WTC11 (cell line): ENCODE measurements at regions not wholly inside any gene's neighbourhood (a gene's known extent, or its start where the extent isn't known, plus 50 kb on each side); places are given as distances from the start of the nearest gene placed in this dataset.

Experiments
- ATAC-seq: fragments of 200-7000 bp; cut with Tn5 transposase; 2 replicates; pipeline ENCODE4 v1.10.0; 2021; ENCODE audit warnings: mild to moderate bottlenecking, moderate library complexity
- CTCF ChIA-PET: fragments of 300-600 bp; sonication (Branson Sonifier 250); formaldehyde crosslinking; loops from one replicate; lab custom pipeline; 2021; ENCODE audit warnings: antibody characterized with exemption; lab: Charles Lee
- POLR2A ChIA-PET: fragments of 350-600 bp; sonication (Branson Sonifier 250); formaldehyde crosslinking; loops from one replicate; lab custom pipeline; 2021; ENCODE audit warnings: antibody characterized with exemption; lab: Charles Lee
- DNase-seq: peaks from one replicate; pipeline ENCODE4 v3.0.0; 2021; ENCODE audit warnings: low spot score
- H3K27ac Mint-ChIP-seq: 2 replicates; pipeline ENCODE4 v1.8.0; 2021; ENCODE audit warnings: mixed read lengths
- H3K27me3 Mint-ChIP-seq: 2 replicates; pipeline ENCODE4 v1.8.0; 2021; ENCODE audit warnings: low read depth, mild to moderate bottlenecking, moderate library complexity, mixed read lengths
- H3K36me3 Mint-ChIP-seq: 2 replicates; pipeline ENCODE4 v1.8.0; 2021; ENCODE audit warnings: mixed read lengths
- H3K4me1 Mint-ChIP-seq: 2 replicates; pipeline ENCODE4 v1.8.0; 2022; ENCODE audit warnings: mixed read lengths
- H3K4me3 Mint-ChIP-seq: 2 replicates; pipeline ENCODE4 v1.8.0; 2021; ENCODE audit warnings: mild to moderate bottlenecking, moderate library complexity, mixed read lengths
- H3K9me3 Mint-ChIP-seq: 2 replicates; pipeline ENCODE4 v1.8.0; 2021; ENCODE audit warnings: mixed read lengths
- ATF1 ChIP-seq: sonication (generic); formaldehyde crosslinking; IDR thresholded peaks from 2 replicates; pipeline ENCODE4 v1.8.1; 2023; ENCODE audit warnings: mild to moderate bottlenecking, moderate library complexity, missing genetic modification reagents
- FOXP1 ChIP-seq: sonication (generic); formaldehyde crosslinking; IDR thresholded peaks from 2 replicates; pipeline ENCODE4 v1.8.0; 2022; ENCODE audit warnings: missing genetic modification reagents, mild to moderate bottlenecking, moderate library complexity, borderline replicate concordance
- GRHL2 ChIP-seq: fragments of 250-450 bp; sonication (Bioruptor Pico); IDR thresholded peaks from 2 replicates; pipeline ENCODE4 v1.8.0; 2022; ENCODE audit warnings: mild to moderate bottlenecking, moderate library complexity; ENCODE audit not compliant: insufficient replicate concordance, severe bottlenecking
- GTF2I ChIP-seq: fragments of 250-450 bp; sonication (Bioruptor Pico); conservative IDR thresholded peaks from 2 replicates; pipeline ENCODE4 v1.4.0; 2021; ENCODE audit warnings: mild to moderate bottlenecking
- IRF2 ChIP-seq: sonication (generic); formaldehyde crosslinking; IDR thresholded peaks from 2 replicates; pipeline ENCODE4 v1.8.0; 2022; ENCODE audit warnings: low read depth, missing genetic modification reagents, borderline replicate concordance
- MYBL2 ChIP-seq: sonication (generic); formaldehyde crosslinking; IDR thresholded peaks from 2 replicates; pipeline ENCODE4 v1.8.1; 2023; ENCODE audit warnings: mild to moderate bottlenecking, moderate library complexity, missing genetic modification reagents
- NR1H2 ChIP-seq: sonication (generic); formaldehyde crosslinking; IDR thresholded peaks from 2 replicates; pipeline ENCODE4 v1.9.0; 2021; ENCODE audit warnings: mild to moderate bottlenecking, moderate library complexity, missing genetic modification reagents
- NR3C1 ChIP-seq: sonication (generic); formaldehyde crosslinking; conservative IDR thresholded peaks from 2 replicates; pipeline ENCODE4 v1.8.1; 2023; ENCODE audit warnings: low read depth, mild to moderate bottlenecking, missing genetic modification reagents
- SMAD4 ChIP-seq: sonication (generic); formaldehyde crosslinking; IDR thresholded peaks from 2 replicates; pipeline ENCODE4 v1.8.0; 2022; ENCODE audit warnings: mild to moderate bottlenecking, missing genetic modification reagents
- ZNF396 ChIP-seq: fragments of 250-450 bp; sonication (Bioruptor Pico); IDR thresholded peaks from 2 replicates; pipeline ENCODE4 v1.8.0; 2021; ENCODE audit warnings: mild to moderate bottlenecking, moderate library complexity, borderline replicate concordance
- TF ChIP-seq, protein P1 (sequence below): fragments of 250-450 bp; sonication (Bioruptor Pico); IDR thresholded peaks from 2 replicates; pipeline ENCODE4 v1.9.0; 2021; ENCODE audit warnings: mild to moderate bottlenecking
- TF ChIP-seq, protein P2 (sequence below): sonication (generic); formaldehyde crosslinking; IDR thresholded peaks from 2 replicates; pipeline ENCODE4 v1.8.0; 2022; ENCODE audit warnings: mild to moderate bottlenecking, missing genetic modification reagents
- TF ChIP-seq, protein P3 (sequence below): sonication (generic); formaldehyde crosslinking; IDR thresholded peaks from 2 replicates; pipeline ENCODE4 v1.8.0; 2022; ENCODE audit warnings: mild to moderate bottlenecking, missing genetic modification reagents
- TF ChIP-seq, protein P4 (sequence below): sonication (generic); formaldehyde crosslinking; IDR thresholded peaks from 2 replicates; pipeline ENCODE4 v1.8.0; 2023; ENCODE audit warnings: mild to moderate bottlenecking, missing genetic modification reagents
- TF ChIP-seq, protein P5 (sequence below): fragments of 250-450 bp; sonication (Bioruptor Pico); IDR thresholded peaks from 2 replicates; pipeline ENCODE4 v1.8.0; 2021; ENCODE audit warnings: mild to moderate bottlenecking
- TF ChIP-seq, protein P6 (sequence below): fragments of 250-450 bp; sonication (Bioruptor Pico); IDR thresholded peaks from 2 replicates; pipeline ENCODE4 v1.9.0; 2021; ENCODE audit warnings: moderate library complexity, mild to moderate bottlenecking, inconsistent platforms, borderline replicate concordance
- TF ChIP-seq, protein P7 (sequence below): sonication (generic); formaldehyde crosslinking; IDR thresholded peaks from 2 replicates; pipeline ENCODE4 v1.8.1; 2022; ENCODE audit warnings: mild to moderate bottlenecking, moderate library complexity, missing genetic modification reagents
- TF ChIP-seq, protein P8 (sequence below): sonication (generic); formaldehyde crosslinking; IDR thresholded peaks from 2 replicates; pipeline ENCODE4 v1.8.1; 2023; ENCODE audit warnings: mild to moderate bottlenecking, missing genetic modification reagents, moderate library complexity
- TF ChIP-seq, protein P9 (sequence below): sonication (generic); formaldehyde crosslinking; IDR thresholded peaks from 2 replicates; pipeline ENCODE4 v1.8.0; 2022; ENCODE audit warnings: mild to moderate bottlenecking, missing genetic modification reagents
- TF ChIP-seq, protein P10 (sequence below): fragments of 250-450 bp; sonication (Bioruptor Pico); conservative IDR thresholded peaks from 2 replicates; pipeline ENCODE4 v1.9.0; 2021; ENCODE audit warnings: mild to moderate bottlenecking
- TF ChIP-seq, protein P11 (sequence below): sonication (generic); formaldehyde crosslinking; IDR thresholded peaks from 2 replicates; pipeline ENCODE4 v1.8.1; 2022; ENCODE audit warnings: low read depth, missing genetic modification reagents, borderline replicate concordance

DNA sequence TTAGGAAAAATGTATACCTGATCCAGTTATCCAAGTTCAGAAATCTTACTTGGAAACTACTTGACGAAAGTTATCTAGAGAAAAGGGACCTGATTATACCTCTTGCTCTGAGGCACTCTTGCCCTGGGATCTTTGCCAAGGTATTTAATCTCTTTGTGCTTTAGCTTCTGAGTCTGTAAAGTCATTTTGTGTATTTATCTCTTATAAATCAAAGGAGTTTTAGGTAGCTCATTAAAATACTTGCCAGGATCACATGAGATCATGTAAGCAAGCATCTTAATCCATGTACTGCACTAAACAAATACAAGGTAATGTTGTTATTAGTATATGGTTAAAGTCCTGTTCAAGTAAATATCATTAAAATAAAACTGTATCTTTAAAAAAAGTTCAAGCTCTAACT lies 147.5 kb downstream of the IPO8 start (continued):
- TF ChIP-seq, protein P1, sequence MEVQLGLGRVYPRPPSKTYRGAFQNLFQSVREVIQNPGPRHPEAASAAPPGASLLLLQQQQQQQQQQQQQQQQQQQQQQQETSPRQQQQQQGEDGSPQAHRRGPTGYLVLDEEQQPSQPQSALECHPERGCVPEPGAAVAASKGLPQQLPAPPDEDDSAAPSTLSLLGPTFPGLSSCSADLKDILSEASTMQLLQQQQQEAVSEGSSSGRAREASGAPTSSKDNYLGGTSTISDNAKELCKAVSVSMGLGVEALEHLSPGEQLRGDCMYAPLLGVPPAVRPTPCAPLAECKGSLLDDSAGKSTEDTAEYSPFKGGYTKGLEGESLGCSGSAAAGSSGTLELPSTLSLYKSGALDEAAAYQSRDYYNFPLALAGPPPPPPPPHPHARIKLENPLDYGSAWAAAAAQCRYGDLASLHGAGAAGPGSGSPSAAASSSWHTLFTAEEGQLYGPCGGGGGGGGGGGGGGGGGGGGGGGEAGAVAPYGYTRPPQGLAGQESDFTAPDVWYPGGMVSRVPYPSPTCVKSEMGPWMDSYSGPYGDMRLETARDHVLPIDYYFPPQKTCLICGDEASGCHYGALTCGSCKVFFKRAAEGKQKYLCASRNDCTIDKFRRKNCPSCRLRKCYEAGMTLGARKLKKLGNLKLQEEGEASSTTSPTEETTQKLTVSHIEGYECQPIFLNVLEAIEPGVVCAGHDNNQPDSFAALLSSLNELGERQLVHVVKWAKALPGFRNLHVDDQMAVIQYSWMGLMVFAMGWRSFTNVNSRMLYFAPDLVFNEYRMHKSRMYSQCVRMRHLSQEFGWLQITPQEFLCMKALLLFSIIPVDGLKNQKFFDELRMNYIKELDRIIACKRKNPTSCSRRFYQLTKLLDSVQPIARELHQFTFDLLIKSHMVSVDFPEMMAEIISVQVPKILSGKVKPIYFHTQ (CRISPR knock-in tag), result no peak
- TF ChIP-seq IRF2 (no peak), NR3C1 (CRISPR knock-in tag) (no peak), NR1H2 (no peak), ZNF396 (no peak), ATF1 (CRISPR knock-in tag) (no peak)
- TF ChIP-seq, protein P2, sequence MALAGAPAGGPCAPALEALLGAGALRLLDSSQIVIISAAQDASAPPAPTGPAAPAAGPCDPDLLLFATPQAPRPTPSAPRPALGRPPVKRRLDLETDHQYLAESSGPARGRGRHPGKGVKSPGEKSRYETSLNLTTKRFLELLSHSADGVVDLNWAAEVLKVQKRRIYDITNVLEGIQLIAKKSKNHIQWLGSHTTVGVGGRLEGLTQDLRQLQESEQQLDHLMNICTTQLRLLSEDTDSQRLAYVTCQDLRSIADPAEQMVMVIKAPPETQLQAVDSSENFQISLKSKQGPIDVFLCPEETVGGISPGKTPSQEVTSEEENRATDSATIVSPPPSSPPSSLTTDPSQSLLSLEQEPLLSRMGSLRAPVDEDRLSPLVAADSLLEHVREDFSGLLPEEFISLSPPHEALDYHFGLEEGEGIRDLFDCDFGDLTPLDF (CRISPR knock-in tag), result no peak

DNA sequence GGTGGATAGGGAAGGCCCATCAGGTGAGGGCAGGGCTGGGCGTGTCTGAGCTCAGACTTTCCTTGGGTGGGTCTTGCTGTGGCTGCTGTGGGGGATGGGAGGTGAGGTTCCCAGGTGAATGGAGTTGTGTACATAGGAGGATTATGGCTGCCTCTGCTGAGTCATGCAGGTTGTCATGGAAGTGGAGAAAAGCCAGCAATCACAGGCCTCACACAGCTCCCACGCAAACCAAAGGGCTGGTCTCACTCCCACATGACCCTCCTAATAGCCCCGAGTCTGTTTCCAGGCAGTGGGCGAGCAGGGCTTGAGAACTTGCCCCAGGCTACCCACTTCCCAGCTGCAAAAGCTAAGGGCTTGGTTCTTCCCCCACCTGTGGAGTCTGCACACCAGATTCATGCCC lies 149.5 kb downstream of the IPO8 start:
- Mint-ChIP-seq H3K9me3 (peaks cover 42% of the 10 kb centered on the region), H3K36me3 (peaks cover 13% of the 10 kb centered on the region), H3K4me1 (no peaks in the 10 kb centered on the region), H3K27me3 (no peaks in the 10 kb centered on the region), H3K27ac (no peak overlapping the region), H3K4me3 (no peak overlapping the region)
- ChIA-PET CTCF (no interaction called here), POLR2A (no interaction called here)
- ATAC-seq, result no peak
- no peak for DNase-seq
- TF ChIP-seq, protein P3, sequence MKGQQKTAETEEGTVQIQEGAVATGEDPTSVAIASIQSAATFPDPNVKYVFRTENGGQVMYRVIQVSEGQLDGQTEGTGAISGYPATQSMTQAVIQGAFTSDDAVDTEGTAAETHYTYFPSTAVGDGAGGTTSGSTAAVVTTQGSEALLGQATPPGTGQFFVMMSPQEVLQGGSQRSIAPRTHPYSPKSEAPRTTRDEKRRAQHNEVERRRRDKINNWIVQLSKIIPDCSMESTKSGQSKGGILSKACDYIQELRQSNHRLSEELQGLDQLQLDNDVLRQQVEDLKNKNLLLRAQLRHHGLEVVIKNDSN (CRISPR knock-in tag), result no peak
- TF ChIP-seq, protein P4, sequence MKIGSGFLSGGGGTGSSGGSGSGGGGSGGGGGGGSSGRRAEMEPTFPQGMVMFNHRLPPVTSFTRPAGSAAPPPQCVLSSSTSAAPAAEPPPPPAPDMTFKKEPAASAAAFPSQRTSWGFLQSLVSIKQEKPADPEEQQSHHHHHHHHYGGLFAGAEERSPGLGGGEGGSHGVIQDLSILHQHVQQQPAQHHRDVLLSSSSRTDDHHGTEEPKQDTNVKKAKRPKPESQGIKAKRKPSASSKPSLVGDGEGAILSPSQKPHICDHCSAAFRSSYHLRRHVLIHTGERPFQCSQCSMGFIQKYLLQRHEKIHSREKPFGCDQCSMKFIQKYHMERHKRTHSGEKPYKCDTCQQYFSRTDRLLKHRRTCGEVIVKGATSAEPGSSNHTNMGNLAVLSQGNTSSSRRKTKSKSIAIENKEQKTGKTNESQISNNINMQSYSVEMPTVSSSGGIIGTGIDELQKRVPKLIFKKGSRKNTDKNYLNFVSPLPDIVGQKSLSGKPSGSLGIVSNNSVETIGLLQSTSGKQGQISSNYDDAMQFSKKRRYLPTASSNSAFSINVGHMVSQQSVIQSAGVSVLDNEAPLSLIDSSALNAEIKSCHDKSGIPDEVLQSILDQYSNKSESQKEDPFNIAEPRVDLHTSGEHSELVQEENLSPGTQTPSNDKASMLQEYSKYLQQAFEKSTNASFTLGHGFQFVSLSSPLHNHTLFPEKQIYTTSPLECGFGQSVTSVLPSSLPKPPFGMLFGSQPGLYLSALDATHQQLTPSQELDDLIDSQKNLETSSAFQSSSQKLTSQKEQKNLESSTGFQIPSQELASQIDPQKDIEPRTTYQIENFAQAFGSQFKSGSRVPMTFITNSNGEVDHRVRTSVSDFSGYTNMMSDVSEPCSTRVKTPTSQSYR (CRISPR knock-in tag), result no peak
- no peak for TF ChIP-seq GRHL2 (CRISPR knock-in tag)
- TF ChIP-seq, protein P5, sequence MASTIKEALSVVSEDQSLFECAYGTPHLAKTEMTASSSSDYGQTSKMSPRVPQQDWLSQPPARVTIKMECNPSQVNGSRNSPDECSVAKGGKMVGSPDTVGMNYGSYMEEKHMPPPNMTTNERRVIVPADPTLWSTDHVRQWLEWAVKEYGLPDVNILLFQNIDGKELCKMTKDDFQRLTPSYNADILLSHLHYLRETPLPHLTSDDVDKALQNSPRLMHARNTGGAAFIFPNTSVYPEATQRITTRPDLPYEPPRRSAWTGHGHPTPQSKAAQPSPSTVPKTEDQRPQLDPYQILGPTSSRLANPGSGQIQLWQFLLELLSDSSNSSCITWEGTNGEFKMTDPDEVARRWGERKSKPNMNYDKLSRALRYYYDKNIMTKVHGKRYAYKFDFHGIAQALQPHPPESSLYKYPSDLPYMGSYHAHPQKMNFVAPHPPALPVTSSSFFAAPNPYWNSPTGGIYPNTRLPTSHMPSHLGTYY, result no peak
- TF ChIP-seq, protein P6, sequence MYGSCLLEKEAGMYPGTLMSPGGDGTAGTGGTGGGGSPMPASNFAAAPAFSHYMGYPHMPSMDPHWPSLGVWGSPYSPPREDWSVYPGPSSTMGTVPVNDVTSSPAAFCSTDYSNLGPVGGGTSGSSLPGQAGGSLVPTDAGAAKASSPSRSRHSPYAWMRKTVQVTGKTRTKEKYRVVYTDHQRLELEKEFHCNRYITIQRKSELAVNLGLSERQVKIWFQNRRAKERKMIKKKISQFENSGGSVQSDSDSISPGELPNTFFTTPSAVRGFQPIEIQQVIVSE (CRISPR knock-in tag), result no peak
- TF ChIP-seq, protein P7, sequence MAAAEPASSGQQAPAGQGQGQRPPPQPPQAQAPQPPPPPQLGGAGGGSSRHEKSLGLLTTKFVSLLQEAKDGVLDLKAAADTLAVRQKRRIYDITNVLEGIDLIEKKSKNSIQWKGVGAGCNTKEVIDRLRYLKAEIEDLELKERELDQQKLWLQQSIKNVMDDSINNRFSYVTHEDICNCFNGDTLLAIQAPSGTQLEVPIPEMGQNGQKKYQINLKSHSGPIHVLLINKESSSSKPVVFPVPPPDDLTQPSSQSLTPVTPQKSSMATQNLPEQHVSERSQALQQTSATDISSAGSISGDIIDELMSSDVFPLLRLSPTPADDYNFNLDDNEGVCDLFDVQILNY, result no peak
- TF ChIP-seq MYBL2, result no peak
- TF ChIP-seq, protein P8, sequence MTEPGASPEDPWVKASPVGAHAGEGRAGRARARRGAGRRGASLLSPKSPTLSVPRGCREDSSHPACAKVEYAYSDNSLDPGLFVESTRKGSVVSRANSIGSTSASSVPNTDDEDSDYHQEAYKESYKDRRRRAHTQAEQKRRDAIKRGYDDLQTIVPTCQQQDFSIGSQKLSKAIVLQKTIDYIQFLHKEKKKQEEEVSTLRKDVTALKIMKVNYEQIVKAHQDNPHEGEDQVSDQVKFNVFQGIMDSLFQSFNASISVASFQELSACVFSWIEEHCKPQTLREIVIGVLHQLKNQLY, result no peak
- TF ChIP-seq FOXP1 (CRISPR knock-in tag), result no peak
- TF ChIP-seq GTF2I (CRISPR knock-in tag), result no peak
- TF ChIP-seq, protein P9, sequence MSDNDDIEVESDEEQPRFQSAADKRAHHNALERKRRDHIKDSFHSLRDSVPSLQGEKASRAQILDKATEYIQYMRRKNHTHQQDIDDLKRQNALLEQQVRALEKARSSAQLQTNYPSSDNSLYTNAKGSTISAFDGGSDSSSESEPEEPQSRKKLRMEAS, result no peak
- TF ChIP-seq ATF1 (CRISPR knock-in tag), result no peak
- TF ChIP-seq SMAD4 (CRISPR knock-in tag), result no peak
- TF ChIP-seq, protein P10, sequence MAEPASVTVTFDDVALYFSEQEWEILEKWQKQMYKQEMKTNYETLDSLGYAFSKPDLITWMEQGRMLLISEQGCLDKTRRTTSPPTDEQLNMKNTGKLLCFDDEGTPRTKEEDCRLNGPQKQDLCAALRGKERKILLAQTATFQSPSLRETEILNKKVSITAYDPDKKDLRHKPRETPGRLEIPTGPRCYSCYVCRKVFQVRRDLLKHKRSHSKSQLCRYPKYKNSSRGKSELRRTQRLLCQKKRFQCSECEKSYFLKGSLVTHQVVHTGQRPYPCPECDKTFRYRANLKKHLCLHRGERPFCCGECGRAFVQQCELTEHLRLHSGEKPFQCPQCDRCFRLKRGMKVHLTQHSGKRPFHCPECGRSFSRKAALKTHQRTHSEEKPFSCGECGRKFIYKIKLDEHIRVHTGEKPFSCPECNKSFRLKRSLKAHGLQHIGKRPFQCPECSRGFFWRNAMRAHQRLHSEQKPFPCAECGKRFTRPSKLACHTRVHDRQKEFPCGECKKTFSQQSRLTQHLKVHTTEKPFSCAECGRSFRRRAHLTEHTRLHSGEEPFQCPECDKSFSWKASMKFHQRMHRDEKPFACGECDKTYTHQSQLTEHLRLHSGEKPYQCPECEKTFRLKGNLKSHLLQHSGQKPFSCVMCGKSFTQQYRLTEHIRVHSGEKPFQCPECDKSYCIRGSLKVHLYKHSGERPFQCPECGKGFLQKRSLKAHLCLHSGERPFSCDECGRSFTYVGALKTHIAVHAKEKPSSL, result no peak
- TF ChIP-seq, protein P11, sequence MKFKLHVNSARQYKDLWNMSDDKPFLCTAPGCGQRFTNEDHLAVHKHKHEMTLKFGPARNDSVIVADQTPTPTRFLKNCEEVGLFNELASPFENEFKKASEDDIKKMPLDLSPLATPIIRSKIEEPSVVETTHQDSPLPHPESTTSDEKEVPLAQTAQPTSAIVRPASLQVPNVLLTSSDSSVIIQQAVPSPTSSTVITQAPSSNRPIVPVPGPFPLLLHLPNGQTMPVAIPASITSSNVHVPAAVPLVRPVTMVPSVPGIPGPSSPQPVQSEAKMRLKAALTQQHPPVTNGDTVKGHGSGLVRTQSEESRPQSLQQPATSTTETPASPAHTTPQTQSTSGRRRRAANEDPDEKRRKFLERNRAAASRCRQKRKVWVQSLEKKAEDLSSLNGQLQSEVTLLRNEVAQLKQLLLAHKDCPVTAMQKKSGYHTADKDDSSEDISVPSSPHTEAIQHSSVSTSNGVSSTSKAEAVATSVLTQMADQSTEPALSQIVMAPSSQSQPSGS (CRISPR knock-in tag), result no peak
